GM21529 (cell line): ENCODE measurements at regions not wholly inside any gene's neighbourhood (a gene's known extent, or its start where the extent isn't known, plus 50 kb on each side); places are given as distances from the start of the nearest gene placed in this dataset.
"Not testable (repeated sequence)": the region's sequence is repeated elsewhere in the genome, so short reads cannot be mapped to it uniquely, and the experiment has no call there.

Source experiments
- ATAC-seq: cut with Tn5 transposase; IDR thresholded peaks from one replicate; pipeline ENCODE4 v1.9.1; 2021; ENCODE audit not compliant: unreplicated experiment

DNA sequence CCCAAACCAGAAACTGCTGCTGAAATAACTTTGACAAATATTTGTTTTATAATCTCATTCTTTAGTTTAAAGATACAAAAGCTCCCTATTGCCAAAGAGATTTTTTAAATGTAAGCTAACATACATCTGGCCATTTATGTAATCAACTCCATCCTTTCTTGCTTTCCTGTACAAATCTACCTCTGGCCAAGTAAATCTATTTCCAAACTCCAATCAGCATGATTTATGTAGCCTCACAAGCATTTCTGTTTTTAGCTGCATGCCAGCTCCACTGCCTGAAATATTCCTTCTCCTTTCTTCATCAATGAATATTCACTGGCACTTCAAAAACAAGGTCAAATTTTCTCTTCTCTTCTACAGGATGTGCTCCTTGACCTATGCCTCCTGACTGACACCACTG, 80.0 kb downstream of the SHOX2 start:
- no peak for ATAC-seq

DNA sequence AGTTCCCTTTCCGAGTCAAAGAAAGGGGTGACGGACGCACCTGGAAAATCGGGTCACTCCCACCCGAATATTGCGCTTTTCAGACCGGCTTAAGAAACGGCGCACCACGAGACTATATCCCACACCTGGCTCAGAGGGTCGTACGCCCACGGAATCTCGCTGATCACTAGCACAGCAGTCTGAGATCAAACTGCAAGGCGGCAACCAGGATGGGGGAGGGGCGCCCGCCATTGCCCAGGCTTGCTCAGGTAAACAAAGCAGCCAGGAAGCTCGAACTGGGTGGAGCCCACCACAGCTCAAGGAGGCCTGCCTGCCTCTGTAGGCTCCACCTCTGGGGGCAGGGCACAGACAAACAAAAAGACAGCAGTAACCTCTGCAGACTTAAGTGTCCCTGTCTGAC, 86.3 kb downstream of the SHOX2 start:
- ATAC-seq = not testable (repeated sequence)

DNA sequence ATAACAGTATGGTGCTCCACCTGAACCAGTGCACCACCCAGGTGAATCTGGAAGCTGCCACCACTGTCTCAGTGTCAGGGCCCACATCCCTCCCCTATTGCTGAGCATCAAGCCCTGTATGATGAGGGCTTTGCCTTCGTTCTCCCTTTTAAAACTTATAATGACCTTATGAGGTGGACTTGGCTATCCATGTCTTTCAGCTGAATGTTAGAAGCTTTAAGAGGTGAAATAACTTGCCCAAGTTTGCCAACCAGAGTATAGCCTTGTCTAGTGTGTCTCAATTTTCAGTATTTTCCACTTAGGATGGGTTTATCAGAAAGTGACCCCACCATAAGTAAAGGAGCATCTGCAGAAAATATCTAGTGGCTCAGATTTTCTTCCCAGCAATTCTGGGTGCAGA, 87.8 kb downstream of the SHOX2 start:
- no peak for ATAC-seq

DNA sequence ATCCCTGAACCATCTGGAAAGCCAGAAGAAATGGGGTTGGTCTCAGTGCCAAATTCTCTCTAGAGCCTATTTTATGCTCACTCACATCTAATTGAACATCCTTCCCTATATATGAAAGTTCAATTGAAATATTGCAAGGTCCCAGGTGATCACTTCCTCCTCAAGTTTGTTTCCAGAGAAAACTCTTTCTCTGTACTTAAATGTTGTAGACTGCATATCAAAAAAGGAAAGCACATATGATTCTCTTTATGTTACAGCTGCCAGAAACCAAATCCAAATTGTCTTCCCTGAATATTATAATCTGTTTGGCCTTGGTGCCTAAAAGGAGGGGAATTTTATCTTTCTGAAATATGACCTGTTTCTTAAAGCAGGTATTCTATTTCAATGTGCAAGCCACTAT, 93.3 kb downstream of the SHOX2 start:
- ATAC-seq = no peak

DNA sequence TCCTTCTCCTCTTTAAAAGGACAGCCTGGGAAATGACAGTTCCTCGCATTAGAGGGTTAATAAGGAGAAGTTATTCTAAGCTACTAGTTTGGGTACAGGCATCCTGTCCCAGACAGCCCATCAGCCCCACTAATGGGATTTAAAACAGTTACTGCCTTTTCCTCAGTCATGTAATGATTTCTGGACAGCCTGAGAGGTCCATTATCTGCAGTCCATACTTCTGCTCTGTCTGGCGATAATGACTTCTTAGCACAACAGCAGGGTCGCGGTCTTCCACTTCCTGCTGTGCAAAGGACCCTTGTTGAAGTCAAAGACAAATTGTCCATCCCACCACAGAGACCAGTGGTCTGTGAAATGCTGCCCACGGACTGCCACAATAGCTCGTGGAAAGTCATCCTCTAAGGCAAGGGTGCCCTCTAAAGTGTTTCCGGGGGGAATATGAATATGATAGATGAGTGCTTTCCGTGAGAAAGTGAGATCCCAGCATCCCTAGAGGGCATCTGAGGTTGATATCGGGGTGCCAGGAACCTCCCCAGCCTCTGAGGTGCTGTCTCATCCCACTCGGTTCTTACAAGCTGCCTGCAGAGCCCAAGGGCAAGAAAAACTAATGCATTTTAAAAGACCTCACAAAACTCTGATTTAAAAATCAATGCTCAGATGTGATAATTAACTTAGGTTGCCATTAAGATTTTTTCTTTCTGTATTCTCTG, 100.7 kb downstream of the SHOX2 start:
- no peak for ATAC-seq

DNA sequence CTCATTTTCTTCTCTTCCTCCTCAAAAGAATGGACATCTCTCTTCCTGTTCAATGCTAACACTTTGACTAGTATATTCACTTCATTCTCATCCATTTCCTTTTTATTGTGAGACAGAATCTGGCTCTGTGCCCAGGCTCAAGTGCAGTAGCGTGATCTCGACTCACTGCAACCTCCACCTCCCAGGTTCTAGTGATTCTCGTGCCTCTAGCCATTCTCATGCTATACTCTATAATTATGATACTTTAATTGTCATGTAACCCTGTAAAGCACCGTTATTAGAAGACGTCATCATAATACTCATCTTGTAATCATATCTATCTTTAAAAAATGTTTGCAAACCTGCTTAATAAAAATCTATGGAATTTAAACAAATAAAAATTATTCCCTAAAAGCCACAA, 107.0 kb downstream of the SHOX2 start:
- ATAC-seq = no peak

DNA sequence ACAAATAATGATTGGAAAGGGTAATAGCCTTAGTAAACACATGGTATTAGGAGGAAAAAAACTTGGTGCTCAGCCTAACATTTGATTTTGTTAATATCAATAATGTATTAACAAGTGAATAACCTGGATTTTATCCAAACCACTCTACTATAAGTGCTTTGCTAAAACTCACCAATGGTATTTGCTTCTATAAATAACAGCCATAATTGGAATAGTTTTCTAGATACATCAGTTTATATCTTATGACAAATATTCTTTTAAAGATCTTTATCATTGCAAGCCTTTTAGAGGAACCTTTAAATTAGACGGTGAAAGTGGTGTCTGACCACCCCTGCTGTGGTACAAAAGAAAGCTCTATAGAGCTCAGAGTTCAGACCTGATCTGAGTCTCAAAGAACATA, 123.9 kb downstream of the SHOX2 start:
- ATAC-seq = no peak

DNA sequence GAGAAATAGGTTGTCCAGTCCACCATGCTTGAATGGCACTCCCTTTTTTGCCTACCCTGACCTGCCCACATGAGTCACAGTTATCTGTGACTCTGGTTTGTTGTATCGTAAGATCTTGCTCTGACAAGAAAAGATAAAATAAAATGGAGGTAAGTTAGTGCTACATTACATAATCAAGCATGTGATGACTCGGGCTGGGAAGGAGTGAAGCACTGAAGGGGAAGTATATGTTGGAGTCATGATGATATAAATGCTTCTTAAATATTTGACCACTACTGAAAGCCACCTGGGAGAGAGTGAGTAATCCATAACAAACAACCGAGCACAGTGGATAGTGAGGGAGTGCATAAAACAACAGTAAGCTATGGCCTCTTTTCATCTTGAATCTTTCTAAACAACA, 124.4 kb downstream of the SHOX2 start:
- no peak for ATAC-seq

DNA sequence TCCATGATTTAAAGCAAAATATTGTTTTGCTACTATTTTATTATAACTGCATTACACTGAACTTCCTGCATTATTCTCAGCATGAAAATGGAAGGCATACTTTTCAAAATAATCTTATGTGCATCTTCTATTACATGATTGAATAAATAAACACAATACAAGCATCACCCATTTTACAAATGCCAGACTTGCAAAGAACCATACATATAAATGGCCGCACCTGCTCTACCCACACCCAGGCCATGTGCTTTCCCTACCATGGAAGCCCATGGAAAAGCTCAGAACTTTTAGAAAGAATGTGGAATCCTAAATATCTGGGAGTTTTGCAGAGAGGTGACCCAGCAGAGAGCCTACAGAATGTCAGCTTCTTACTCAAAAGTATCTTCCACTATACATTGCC, 127.2 kb downstream of the SHOX2 start:
- ATAC-seq = no peak

DNA sequence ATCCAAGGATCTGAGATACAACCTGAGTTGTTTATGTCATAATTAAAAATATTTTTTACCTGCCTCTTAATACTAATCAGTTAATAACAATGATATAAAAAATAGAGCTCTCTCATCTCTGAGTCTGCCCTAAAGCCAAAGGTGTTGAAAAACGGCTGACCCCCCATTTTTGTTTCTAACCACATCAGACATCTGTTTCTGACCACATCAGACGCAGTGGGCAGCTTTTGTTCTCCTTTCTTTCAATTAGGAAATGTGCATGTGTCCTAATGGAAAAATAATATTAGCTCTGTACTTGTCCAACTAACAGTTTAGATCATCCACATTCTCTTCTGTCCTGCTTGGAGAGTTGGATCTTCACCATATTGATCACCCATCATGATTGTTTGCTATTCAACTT, 144.6 kb downstream of the SHOX2 start:
- no peak for ATAC-seq

DNA sequence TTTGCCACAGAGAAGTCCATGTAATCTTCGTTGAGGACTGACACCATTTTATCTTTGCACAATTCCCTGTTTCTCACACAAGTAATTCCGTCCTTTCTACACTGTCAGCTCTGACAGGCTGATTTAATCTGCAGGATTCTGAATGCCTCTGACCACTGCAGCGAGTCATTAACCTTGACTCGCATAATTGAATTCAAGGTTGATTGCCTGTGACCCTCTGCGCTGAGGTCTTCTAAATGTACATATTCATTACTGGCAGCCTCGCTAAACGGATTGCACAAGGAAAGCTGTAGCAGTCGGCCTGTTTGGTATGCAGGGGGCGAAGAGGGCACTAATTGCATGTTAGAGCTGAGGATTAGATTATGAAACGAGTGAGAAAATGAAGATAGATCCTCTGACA, 147.8 kb downstream of the SHOX2 start:
- ATAC-seq = no peak

DNA sequence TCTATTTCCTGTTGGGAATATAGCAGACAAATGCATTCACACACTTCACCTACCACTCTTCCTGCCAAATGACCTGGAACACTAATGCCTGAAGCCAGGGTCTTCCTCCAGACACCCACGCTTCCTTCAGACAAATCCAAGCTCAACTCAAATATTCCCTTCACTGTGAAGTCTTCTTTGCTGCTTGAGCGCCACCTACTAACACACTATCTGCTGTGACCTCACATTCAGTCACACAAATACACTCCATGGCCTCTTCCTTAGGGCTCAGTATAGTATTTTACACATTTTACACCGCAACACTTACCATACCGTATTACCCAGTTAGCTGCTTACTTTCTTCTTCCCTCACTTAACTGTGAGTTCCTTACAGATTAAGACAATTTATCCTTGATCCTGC, 149.4 kb downstream of the SHOX2 start:
- no peak for ATAC-seq

DNA sequence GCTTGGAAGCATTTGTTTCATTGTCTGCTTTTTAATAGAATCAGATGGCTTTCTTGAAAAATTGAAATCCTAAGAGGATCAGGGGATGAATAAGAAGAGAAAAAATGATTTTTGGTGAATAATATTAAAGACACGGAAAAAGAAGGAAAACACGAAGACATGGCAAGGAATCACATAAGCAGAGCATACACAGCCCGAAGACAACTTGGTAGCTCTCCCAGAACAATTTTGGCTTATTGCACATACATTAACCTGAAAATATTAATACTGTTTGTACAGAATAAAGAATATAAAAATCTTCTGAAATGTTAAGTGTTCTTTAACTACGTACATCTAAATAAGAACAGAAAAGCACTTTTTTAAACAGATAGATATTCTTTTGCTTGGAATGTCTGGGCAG, 150.0 kb downstream of the SHOX2 start:
- no peak for ATAC-seq

DNA sequence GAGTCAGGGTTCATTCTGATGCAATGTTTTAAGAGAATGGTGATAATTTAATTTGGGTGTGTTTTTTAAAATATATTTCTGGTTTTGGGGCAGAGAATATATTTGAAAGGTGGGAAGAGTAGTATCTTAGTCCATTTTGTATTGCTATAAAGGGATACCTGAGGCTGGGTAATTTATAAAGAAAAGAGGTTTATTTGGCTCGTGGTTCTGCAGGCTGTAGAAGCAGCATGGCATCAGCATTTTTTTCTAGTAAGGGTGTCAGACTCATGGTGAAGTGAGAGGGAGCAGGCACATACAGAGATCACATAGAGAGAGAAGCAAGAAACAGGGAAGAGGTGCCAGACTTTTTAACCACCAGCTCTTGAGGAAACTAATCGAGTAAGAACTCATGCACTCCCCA, 152.7 kb downstream of the SHOX2 start:
- no peak for ATAC-seq

DNA sequence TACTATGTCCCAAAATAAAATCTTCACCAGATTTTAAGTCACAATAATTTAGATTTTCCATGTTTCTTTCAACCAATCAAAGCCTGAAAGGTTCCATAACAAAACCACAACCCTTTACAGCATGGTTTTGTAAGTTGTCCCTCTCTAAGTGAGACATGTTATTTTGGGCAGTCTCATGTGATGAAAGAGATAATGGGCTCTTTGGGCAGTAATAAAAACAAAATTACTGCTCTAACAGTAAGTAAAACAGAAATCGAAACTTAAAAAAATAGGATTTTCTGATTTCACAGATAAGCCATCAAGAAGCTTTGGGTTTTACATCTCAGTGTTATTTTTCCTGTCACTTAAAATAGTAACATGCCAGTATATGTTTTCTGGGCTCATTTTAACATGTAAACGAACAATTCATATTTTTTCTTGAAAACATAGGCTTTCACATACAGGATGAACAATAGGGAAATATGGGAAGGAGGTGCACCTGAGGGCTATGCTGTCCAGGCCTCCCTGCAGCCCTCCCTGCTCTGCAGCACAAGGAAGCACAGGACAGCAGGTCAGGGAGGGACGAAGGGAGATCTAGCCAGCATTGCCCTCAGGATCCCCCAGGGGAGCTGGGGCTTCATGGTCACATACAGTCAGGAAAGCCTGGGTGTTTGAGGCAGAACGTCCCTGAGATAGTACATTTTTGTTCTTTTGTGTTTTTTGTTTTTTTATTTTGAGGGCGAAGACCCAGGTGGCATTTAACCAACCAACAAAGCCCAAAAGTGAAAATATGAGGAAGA, 157.4 kb downstream of the SHOX2 start:
- no peak for ATAC-seq

DNA sequence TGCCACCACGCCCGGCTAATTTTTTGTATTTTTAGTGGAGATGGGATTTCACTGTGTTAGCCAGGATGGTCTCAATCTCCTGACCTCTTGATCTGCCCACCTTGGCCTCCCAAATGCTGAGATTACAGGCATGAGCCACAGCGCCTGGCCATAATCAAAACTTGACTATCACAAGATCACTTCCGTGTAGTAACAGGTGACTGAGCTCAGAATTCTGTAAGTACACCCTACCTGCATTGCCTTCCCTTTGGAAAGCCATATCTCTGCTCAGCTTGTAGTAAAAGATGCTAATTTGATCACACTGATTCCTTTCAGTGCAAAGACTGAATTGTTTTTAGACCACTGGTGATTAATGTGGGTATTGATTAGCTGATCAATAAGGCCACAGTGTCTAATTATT, 167.1 kb downstream of the SHOX2 start:
- no peak for ATAC-seq

DNA sequence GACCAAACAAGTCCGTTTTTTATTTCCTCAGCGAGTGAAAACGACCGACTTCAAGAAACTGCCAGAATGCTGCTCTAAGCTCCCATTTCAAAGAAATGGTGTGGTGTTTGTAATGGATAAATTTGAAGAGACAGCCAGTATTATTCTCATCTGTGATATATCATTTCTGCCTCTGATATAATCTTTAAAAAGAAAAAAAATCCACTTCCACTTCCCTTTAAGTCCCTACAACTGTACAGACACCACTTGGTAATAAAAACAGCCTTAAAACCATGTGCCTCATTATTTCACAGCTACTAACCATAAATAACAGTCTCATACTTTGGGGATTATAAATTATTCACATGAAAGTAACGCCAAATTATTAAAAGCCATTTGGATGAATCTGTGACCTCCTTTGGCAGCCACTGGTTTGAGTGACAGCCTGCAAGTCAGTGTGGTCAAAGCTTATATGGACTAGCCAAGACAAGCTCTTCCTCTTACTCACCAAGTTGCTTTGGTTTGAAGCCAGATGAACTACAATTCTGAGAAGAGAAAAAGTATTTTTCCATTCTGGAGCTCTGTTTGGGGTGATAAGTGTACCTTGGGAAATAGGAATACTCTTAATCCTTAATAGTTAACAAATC, 168.0 kb downstream of the SHOX2 start:
- ATAC-seq = no peak

DNA sequence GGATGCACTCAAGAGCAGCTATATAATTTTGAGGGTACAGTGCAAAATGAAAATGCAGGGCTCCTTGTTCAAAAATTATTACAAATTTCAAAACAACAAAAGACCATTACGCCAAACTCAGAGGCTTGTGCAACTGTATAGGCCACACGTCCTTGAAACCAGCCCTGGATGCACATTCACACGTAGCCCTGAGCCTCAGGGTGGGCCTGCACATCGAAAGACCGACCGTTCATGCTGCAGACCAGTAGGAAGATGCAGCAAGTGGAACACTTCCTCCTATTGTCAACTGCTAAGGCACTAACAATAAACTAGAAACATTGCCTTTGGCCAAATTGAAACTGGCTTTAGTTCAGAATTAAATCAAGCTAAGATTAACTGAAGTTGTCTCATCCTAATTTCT, 174.7 kb downstream of the SHOX2 start:
- no peak for ATAC-seq

DNA sequence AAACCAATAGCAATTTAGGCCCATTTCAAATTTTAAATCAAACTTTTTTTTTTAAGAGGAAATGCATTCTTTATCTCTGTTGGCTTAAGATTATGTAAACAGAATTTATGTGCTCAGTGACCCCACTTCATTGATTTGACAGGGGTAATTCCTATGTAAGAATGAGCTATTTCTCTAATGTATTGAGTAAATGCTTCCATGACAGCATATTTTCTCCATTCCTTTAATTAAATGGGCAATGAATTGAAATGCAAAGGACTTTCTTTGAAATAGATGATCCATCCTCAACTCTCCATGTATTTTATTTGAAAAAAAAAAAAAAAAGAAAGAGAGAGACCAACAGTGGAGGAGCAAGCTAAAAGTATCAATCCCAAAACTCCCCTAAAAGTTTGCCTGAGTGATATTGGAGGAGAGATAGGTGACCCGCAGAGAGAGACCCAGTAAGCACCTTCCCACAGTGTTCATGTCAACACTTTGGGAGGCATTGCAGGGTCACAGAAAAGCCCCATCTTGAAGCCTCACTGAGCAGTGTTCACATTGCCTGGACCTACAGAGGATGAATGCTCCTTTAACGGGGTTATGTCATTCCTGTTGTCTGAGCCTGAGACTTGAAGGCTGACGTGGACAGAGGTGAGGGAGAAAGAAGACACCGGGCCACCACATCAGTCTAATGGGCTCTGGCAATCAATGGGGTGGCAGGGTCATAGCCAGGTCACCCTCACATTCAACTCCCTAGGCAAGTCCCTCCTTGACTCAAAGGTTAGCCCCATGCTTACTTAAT, 176.0 kb downstream of the SHOX2 start:
- no peak for ATAC-seq

DNA sequence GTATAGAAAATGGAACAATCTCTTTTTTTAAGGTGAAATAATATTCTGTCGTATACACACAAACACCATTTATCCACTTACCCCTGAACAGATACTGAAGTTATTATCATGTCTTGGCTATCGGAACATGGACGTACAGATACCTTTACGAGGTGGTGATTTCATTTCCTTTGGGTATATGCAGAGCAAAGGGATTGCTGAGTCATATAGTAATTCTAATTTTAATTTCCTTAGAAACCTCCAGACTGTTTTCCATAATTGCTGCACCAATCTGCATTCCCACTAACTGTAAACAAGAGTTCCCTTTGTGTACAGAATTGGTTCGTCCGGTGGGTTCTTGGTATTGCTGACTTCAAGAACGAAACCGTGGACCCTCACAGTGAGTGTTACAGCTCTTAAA, 179.4 kb downstream of the SHOX2 start:
- no peak for ATAC-seq

DNA sequence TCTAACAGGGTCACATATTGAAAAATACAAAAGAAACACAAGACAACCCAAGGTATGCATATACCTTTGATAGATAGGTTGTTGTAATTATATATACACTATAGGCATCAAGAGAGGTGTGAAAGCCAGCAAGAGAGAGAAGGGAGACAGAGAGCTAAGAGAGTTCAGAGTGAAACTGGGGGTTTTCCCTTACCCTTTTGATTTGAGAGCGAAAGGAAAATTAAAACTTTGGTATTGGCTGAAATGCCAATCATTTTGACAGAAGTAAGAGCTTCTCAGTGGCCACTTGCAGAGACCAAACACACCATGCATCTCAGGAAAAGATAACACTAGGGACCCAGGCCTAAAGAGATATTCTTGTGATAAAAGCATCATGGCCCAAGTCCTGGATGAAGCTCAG, 183.6 kb downstream of the SHOX2 start:
- ATAC-seq = peak; percentile 77

DNA sequence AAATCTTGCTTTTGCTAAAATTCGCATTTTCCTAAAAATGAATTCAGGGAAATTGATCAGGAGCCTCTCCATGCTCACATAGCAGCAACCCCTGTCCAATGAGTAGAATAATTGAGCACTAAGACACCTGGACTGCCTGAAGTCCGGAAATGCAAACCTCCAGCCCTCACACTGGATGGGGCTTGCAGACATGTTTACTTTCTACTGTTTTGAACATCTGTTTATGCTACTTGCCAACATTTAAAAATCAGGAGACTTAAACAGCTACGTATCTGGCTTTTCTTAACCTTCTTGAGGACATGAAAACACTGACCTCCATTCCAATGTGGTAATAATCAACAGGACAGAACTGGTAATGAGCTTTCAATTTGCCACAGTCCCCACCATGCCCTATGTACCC, 184.4 kb downstream of the SHOX2 start:
- no peak for ATAC-seq
